K562 (cell line): ENCODE measurements at regions not wholly inside any gene's neighbourhood (a gene's known extent, or its start where the extent isn't known, plus 50 kb on each side); places are given as distances from the start of the nearest gene placed in this dataset.

ENCODE experiments used
- ATAC-seq: fragments of 200-7000 bp; cut with Tn5 transposase; 3 replicates; pipeline ENCODE4 v1.9.1; 2020; ENCODE audit warnings: moderate library complexity
- BruUV-seq: library from RNA; stranded (reverse); fragments of 400-500 nt; replicated peaks from 2 replicates; lab custom pipeline; 2021; lab: Mats Ljungman, UMichigan
- CTCF ChIA-PET: fragments of 300-600 bp; formaldehyde crosslinking; extraction: SDS; loops from one replicate; lab custom pipeline; 2021; ENCODE audit warnings: low intra/inter-chr PET ratio; lab: Yijun Ruan, JAX
- POLR2A ChIA-PET: fragments of 300-600, 350-650 bp; sonication (Branson Sonifier 250); formaldehyde crosslinking; extraction: SDS; loops from one replicate; lab custom pipeline; 2021; ENCODE audit warnings: antibody characterized with exemption, inconsistent platforms; lab: Yijun Ruan, JAX
- DNase-seq, 4 experiments: peaks; one replicate each; pipeline versions ENCODE4 v3.0.0 to v3.0.0-alpha.2; 2011 to 2018; ENCODE audit warnings: low spot score in 3 of 4, mixed read lengths in 3 of 4; ENCODE audit errors: extremely low read depth in 1 of 4
- FAIRE-seq: peaks from 2 replicates; lab custom pipeline; 2011; peaks lifted over from hg19 to GRCh38; lab: Jason Lieb, UNC
- H2AFZ ChIP-seq: 2 replicates; pipeline ENCODE4 v1.6.0; 2011; ENCODE audit warnings: low read depth, low read length, control low read depth, inconsistent platforms
- H3K27ac ChIP-seq: fragments of 200-600 bp; 3 replicates; pipeline ENCODE4 v1.8.0; 2011; ENCODE audit warnings: low read depth, mild to moderate bottlenecking, control low read depth, inconsistent platforms, low read length, moderate library complexity, mixed read lengths; ENCODE audit errors: extremely low read depth
- H3K27me3 ChIP-seq, 2 experiments: fragments of 300-600 bp in 1 of 2; 2 replicates in 1 of 2; 3 replicates in 1 of 2; pipeline versions ENCODE4 v1.6.0 to v1.8.0; 2011; ENCODE audit warnings: inconsistent platforms in 2 of 2, low read length in 2 of 2, mild to moderate bottlenecking in 1 of 2, mixed read lengths in 1 of 2, moderate library complexity in 1 of 2; ENCODE audit not compliant: control insufficient read depth in 2 of 2, insufficient read depth in 2 of 2
- H3K36me3 ChIP-seq: fragments of 300-600 bp; 3 replicates; pipeline ENCODE4 v1.8.0; 2011; ENCODE audit warnings: mild to moderate bottlenecking, low read length, inconsistent platforms; ENCODE audit not compliant: control insufficient read depth, insufficient read depth
- H3K4me1 ChIP-seq, 2 experiments: fragments of 200-600 bp in 1 of 2; replicated peaks in 1 of 2; 2 replicates in 1 of 2; 3 replicates in 1 of 2; pipeline versions ENCODE4 v1.5.1 to v1.8.0; 2011; ENCODE audit warnings: inconsistent platforms in 2 of 2, low read length in 2 of 2, mild to moderate bottlenecking in 1 of 2, mixed read lengths in 1 of 2, moderate library complexity in 1 of 2; ENCODE audit not compliant: control insufficient read depth in 2 of 2, insufficient read depth in 2 of 2
- H3K4me2 ChIP-seq: 2 replicates; pipeline ENCODE4 v1.6.1; 2011; ENCODE audit warnings: low read length, control low read depth, inconsistent platforms, mixed read lengths; ENCODE audit not compliant: insufficient read depth
- H3K4me3 ChIP-seq: fragments of 200-600 bp; sonication (generic), shearing (Covaris generic); 2 replicates; pipeline ENCODE4 v1.5.1; 2016; ENCODE audit warnings: control low read depth, inconsistent platforms
- H3K79me2 ChIP-seq: fragments of 200-600 bp; 3 replicates; pipeline ENCODE4 v1.8.0; 2011; ENCODE audit warnings: low read length, inconsistent platforms; ENCODE audit not compliant: control insufficient read depth, insufficient read depth
- H3K9ac ChIP-seq, 2 experiments: 2 replicates each; pipeline versions ENCODE4 v1.6.0 to v1.6.1; 2011; ENCODE audit warnings: low read depth in 2 of 2, low read length in 2 of 2, control low read depth in 1 of 2, inconsistent platforms in 1 of 2, mild to moderate bottlenecking in 1 of 2, mixed read lengths in 1 of 2; ENCODE audit not compliant: insufficient read depth in 1 of 2
- H3K9me1 ChIP-seq: one replicate; pipeline ENCODE4 v1.6.0; 2011; ENCODE audit warnings: inconsistent platforms, mild to moderate bottlenecking, low read length, moderate library complexity; ENCODE audit not compliant: control insufficient read depth, insufficient read depth
- H3K9me3 ChIP-seq: replicated peaks from 2 replicates; pipeline ENCODE4 v1.5.1; 2011; ENCODE audit warnings: low read depth, low read length, inconsistent platforms; ENCODE audit not compliant: control insufficient read depth, insufficient read depth
- H4K20me1 ChIP-seq: replicated peaks from 2 replicates; pipeline ENCODE4 v1.6.1; 2011; ENCODE audit warnings: low read length, inconsistent platforms, mixed read lengths; ENCODE audit not compliant: control insufficient read depth, insufficient read depth
- ESRRB ChIP-seq: fragments of 250-450 bp; sonication (Bioruptor Pico); IDR thresholded peaks from 2 replicates; pipeline ENCODE4 v1.5.0; 2020; ENCODE audit warnings: mild to moderate bottlenecking, moderate library complexity, borderline replicate concordance
- GTF2F1 ChIP-seq: IDR thresholded peaks from 2 replicates; pipeline ENCODE4 v1.6.1; 2011; ENCODE audit warnings: low read depth, low read length, improper control_type of control experiment
- NR4A1 ChIP-seq, 2 experiments: fragments of 250-450 bp in 1 of 2; fragments of 450-650 bp in 1 of 2; sonication (Bioruptor Pico) in 1 of 2; IDR thresholded peaks; 2 replicates each; pipeline versions ENCODE4 v1.4.0 to v1.6.1; 2016 to 2020; ENCODE audit warnings: mild to moderate bottlenecking in 2 of 2, missing compliant biosample characterization in 1 of 2, missing genetic modification characterization in 1 of 2, moderate library complexity in 1 of 2
- RAD51 ChIP-seq: fragments of 450-650 bp; IDR thresholded peaks from 2 replicates; pipeline ENCODE4 v1.7.1; 2016; ENCODE audit warnings: low read depth, mild to moderate bottlenecking, borderline replicate concordance
- RFX1 ChIP-seq: fragments of 450-650 bp; IDR thresholded peaks from 2 replicates; pipeline ENCODE4 v1.6.1; 2016; ENCODE audit warnings: mild to moderate bottlenecking, moderate library complexity
- RREB1 ChIP-seq: fragments of 250-450 bp; sonication (Bioruptor Pico); IDR thresholded peaks from 2 replicates; pipeline ENCODE4 v1.4.0; 2020
- SRF ChIP-seq, 2 experiments: fragments of 250-450, 450-650 bp in 1 of 2; sonication (Bioruptor Pico) in 1 of 2; sonication (generic) in 1 of 2; formaldehyde crosslinking; IDR thresholded peaks; 2 replicates each; pipeline versions ENCODE4 v1.5.0 to v1.5.1; 2020 to 2022; ENCODE audit warnings: mild to moderate bottlenecking in 1 of 2, missing genetic modification reagents in 1 of 2
- TBL1XR1 ChIP-seq, 2 experiments: IDR thresholded peaks; 2 replicates each; pipeline ENCODE4 v1.6.1; 2012; ENCODE audit warnings: improper control_type of control experiment in 2 of 2, low read length in 2 of 2, mild to moderate bottlenecking in 1 of 2
- WGBS: fragments of 100-300 bp; shearing (Covaris generic); methylation state at CpG from one replicate; pipeline ENCODE4 v1.1.6; 2016; ENCODE audit warnings: low coverage, mixed read lengths; ENCODE audit not compliant: insufficient coverage; ENCODE audit errors: missing lambda C conversion rate; 5-methylcytosine and 5-hydroxymethylcytosine counted together
- in situ Hi-C: fragments of 300-500 bp; cut with MboI; formaldehyde crosslinking; loops from 4 replicates; pipeline ENCODE4 v1.15.0; 2018; ENCODE audit warnings: inconsistent platforms, mixed read lengths
- intact Hi-C: fragments of 100-400 bp; cut with micrococcal nuclease; formaldehyde crosslinking; loops from 2 replicates; pipeline ENCODE4 v1.14.2; 2022
- TF ChIP-seq, protein P1 (sequence below): sonication (generic); formaldehyde crosslinking; IDR thresholded peaks from 2 replicates; pipeline ENCODE4 v1.8.0; 2022; ENCODE audit warnings: mild to moderate bottlenecking, missing genetic modification reagents

- no peak overlapping the region for H3K4me2 ChIP-seq
- DNase-seq (no peak), FAIRE-seq (no peak), ATAC-seq (no peak)
- no peaks in the 10 kb centered on the region for H3K27me3 ChIP-seq
- H3K36me3 ChIP-seq, result no peaks in the 10 kb centered on the region
- H3K27ac ChIP-seq, result no peak overlapping the region
- BruUV-seq, result no TSS peak
- CTCF ChIA-PET, result no interaction called here
- no peaks in the 10 kb centered on the region for H3K9me1 ChIP-seq
- no peaks in the 10 kb centered on the region for H3K79me2 ChIP-seq
- H3K9ac ChIP-seq, result no peak overlapping the region
- TF ChIP-seq RFX1, result no peak
- TF ChIP-seq, protein P1, sequence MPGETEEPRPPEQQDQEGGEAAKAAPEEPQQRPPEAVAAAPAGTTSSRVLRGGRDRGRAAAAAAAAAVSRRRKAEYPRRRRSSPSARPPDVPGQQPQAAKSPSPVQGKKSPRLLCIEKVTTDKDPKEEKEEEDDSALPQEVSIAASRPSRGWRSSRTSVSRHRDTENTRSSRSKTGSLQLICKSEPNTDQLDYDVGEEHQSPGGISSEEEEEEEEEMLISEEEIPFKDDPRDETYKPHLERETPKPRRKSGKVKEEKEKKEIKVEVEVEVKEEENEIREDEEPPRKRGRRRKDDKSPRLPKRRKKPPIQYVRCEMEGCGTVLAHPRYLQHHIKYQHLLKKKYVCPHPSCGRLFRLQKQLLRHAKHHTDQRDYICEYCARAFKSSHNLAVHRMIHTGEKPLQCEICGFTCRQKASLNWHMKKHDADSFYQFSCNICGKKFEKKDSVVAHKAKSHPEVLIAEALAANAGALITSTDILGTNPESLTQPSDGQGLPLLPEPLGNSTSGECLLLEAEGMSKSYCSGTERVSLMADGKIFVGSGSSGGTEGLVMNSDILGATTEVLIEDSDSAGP (CRISPR knock-in tag), result no peak
- no peak for TF ChIP-seq ESRRB (CRISPR knock-in tag)
- intact Hi-C loops, result no loop called here
- H3K4me1 ChIP-seq, result no peaks in the 10 kb centered on the region
- in situ Hi-C loops, result no loop called here
- POLR2A ChIA-PET, result no interaction called here
- H2AFZ ChIP-seq, result no peak overlapping the region
- H3K4me3 ChIP-seq, result no peak overlapping the region
- 2% methylated on average over 2 of the region's 2 CpGs for WGBS
- H4K20me1 ChIP-seq, result no peaks in the 10 kb centered on the region
- no peaks in the 10 kb centered on the region for H3K9me3 ChIP-seq
Observed at GRCh38 chr10:52673468-52673867, 99.1 kb downstream of the MBL2 start.

DNA sequence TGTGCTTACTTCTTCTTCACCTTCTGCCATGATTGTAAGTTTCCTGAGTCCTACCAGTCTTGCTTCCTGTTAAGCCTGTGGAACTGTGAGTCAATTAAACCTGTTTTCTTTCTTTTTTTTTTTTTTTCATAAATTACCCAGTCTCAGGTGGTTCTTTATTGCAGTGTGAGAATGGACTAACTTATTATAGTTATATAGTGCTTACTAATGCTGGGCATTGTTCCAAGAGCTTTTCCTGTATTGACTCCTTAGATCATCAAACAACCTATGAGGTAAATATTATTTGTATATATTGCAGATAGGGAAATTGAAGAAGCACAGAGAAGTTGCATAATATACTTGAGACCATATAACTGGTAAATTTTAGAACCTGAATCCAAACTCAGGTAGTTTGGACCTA, 98.1 kb downstream of the MBL2 start:
- ChIA-PET POLR2A (interaction anchor here (0.6 kb wide), 1 partner anchor 1729 kb away, joined by 3 read pairs; no protein-coding TSS in a partner anchor), CTCF (no interaction called here)
- ATAC-seq (no peak), DNase-seq (no peak), FAIRE-seq (no peak)
- in situ Hi-C loops (no loop called here), intact Hi-C loops (no loop called here)
- H4K20me1 ChIP-seq, result no peaks in the 10 kb centered on the region
- no peak overlapping the region for H3K4me2 ChIP-seq
- H2AFZ ChIP-seq, result no peak overlapping the region
- H3K36me3 ChIP-seq, result no peaks in the 10 kb centered on the region
- H3K9me3 ChIP-seq, result no peaks in the 10 kb centered on the region
- no peak overlapping the region for H3K4me3 ChIP-seq
- H3K4me1 ChIP-seq, result no peaks in the 10 kb centered on the region
- no peaks in the 10 kb centered on the region for H3K9me1 ChIP-seq
- BruUV-seq, result no TSS peak
- H3K27ac ChIP-seq, result no peak overlapping the region
- H3K79me2 ChIP-seq, result no peaks in the 10 kb centered on the region
- H3K9ac ChIP-seq, result no peak overlapping the region
- H3K27me3 ChIP-seq, result no peaks in the 10 kb centered on the region
- TF ChIP-seq GTF2F1 (no peak), NR4A1 (CRISPR knock-in tag; IDR thresholded peaks at IDR 0.05) (no peak), NR4A1 (tag; IDR thresholded peaks at IDR 0.05) (no peak), RREB1 (CRISPR knock-in tag) (no peak), TBL1XR1 (IDR thresholded peaks at IDR 0.05; ENCODE audit: low read length in 2 of 2) (no peak), SRF (CRISPR knock-in tag; IDR thresholded peaks at IDR 0.05) (no peak), RAD51 (no peak)
